GM19238 (cell line): ENCODE measurements at regions not wholly inside any gene's neighbourhood (a gene's known extent, or its start where the extent isn't known, plus 50 kb on each side); places are given as distances from the start of the nearest gene placed in this dataset.

Experiments used
- DNase-seq: peaks from one replicate; pipeline ENCODE4 v3.0.0; 2011; ENCODE audit warnings: low spot score; ENCODE audit not compliant: insufficient read length

DNA sequence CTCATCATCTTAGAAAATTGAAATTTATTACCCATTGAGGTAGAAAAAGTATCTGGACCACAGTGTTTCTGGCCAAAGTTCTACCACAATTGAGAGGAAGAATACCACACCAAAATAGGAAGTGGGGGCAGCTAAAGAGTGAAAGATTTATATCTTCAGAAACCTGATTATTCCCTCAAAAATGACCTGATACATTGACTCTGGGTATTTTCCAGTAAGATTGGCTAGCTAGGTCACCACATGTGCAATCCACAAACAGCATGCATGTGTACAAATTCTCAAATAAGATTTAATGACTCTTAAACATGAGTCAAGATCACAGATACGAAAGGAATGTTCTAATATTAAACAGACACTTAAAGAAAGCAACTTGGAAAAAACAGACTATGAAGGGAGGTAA, 1516.2 kb upstream of the PCDH20 start:
- no peak for DNase-seq

DNA sequence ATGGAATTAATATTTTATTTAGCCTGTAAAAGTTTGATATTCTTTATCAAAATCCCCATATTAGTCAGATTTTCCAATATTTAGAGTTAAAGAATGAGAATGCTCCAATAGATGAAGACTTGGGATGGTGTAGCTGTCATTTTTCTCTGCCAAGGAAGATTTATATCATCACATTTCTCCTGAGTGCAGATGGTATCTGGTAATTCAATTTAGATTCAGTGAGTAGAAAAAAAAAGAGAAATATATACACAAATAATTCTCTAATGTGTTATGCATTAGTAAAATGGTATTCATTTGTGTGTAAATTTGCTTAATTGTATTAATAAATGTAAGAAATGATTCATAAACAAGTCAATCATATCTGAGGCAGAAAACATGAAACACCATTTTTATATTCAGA, 1508.7 kb upstream of the PCDH20 start:
- DNase-seq = no peak

DNA sequence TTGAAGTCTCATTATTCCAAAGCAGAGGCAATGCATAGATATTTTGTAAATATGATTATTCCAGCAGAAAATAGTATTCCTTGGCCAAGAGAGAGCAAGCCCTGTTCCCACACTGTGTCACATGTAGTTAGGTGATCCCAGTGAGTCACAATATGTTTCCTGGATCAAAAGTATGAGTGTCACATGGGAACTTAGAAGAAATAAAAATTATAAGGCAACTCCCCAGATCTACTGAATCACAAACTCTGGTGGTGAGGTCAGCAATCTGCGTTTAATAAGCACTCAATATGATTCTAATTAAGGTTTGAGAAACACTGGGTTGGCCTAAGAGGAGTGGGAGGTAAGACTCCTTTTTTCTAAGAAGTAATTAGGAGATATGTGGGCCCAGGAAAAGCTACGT, 1504.5 kb upstream of the PCDH20 start:
- DNase-seq = no peak

DNA sequence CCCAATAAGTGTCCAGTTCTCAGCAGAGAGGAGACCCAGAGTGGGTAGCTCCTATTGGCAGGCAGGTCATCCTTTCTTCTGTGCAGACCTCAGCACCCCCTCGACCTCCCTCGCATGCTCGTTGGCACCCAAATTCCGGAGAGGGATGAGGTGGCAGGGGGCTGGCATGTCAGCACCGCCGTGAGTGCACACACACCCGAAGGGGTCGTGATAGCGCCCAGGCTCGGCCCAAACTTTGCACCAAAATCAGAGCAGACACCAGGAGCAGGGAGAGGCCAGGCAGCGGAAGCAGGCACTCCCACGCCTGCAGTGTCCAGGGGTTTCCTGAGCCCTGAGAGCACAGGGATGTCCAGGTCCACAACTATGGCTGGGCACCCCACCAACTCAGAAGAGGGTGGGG, 1503.8 kb upstream of the PCDH20 start:
- DNase-seq = no peak

DNA sequence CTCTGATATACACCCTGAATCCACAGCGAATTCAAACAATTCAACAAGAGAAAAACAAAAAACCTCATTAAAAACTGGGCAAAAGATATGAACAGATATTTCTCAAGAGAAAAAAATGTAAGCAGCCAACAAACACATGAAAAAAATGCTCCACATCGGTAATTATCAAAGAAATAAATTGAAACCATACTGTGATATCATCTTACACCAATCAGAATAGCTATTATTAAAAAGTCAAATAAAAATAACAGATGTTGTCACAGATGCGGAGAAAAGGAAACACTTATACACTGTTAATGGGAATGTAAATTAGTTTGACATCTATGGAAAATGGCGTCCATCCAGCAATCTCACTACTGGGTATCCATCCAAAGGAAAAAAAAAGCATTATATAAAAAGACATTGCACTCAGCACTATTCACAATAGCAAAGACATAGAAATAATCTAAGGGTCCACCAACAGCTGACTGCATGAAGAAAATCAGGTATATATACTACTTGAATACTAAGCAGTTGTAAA, 1495.0 kb upstream of the PCDH20 start:
- DNase-seq = no peak

DNA sequence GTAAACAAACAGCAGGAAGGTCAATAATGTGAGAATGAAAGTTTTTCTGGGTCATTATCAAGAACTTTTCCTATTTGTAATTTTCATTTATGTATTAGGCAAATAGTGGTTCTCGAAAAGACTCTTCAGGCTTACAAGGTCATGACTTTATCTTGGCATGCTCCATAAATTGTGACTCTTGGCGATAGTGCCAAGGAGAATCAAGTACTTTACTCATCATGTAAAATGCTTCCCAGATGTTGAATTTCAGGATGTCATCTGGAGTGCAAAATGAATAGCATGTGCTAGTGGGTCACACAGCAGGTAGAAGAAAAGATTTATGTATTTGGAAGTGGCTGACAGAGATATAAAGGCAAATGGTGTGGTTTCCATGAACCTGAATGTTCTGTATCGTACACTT, 1492.7 kb upstream of the PCDH20 start:
- no peak for DNase-seq

DNA sequence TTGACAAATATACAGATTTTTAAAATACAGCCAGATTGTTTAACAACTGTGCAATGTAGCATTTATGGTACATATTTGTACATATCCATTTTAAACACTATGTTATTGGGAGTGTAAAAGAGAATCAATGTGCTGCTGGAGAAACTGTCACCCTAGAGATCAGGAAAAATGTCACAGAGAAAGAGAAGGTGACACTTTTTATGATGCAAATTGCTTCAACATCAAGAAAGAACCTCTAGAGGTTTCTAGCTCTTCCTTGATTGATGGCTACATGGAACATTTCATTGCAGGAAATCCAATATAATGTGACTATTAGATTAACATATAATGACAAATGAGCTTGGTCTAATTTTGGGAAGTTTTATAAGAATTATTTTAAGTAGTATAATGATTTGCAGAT, 1491.2 kb upstream of the PCDH20 start:
- no peak for DNase-seq

DNA sequence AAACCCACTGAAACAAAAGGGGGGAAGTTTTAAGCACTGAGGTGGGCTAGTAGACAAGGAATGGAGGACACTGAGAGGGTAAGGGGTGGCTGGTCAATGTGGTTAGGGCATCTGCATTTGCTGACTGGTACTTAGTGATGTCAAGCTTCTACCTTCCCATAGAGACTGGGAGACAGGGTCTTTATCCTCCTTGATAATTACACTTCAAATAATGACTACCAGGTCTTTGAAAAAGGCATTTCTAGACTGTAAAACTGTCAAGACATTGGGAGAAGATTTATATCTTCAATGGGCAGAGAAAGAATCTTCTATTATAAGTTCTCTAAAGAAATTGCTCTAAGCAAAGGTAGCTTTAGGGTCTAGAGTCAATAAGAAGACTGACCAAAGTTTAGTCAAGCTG, 1490.8 kb upstream of the PCDH20 start:
- no peak for DNase-seq

DNA sequence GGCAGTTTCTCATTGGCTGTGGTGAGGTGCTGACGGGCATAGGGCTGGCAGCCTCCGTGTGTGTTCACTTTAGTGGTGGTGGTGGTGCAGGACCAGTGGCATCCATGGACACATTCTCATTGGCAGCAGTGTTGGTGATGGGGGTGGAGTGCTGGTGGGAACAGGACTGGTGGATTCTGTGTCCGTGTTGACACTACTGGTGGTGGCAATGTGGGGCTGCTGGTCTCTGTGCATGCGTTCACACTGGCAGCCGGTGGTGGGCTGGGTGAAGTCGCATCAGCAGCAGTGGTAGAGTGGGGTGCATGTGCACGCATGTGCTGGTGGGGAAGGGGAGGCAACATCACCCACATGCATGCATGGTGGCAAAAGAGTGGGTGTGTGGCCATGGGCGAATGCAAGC, 1471.4 kb upstream of the PCDH20 start:
- no peak for DNase-seq

DNA sequence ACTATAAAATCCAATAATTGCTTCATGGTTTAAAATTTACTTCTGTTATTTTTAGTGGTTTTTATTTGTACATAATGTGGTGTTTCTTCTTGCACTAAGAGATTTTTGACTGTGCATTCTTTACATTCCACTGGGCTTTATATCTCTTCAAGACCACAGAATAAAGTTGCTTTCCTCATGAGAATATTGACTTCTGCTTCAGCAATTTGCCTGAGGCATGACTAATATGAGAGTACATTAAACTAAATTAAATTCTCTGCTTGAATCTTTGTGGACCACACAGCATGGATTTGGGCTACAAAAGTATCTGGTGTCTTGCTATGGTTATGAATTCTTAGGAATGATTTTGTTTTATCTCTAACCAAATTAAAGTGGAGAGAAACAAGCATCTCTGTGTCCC, 1463.4 kb upstream of the PCDH20 start:
- DNase-seq = no peak

DNA sequence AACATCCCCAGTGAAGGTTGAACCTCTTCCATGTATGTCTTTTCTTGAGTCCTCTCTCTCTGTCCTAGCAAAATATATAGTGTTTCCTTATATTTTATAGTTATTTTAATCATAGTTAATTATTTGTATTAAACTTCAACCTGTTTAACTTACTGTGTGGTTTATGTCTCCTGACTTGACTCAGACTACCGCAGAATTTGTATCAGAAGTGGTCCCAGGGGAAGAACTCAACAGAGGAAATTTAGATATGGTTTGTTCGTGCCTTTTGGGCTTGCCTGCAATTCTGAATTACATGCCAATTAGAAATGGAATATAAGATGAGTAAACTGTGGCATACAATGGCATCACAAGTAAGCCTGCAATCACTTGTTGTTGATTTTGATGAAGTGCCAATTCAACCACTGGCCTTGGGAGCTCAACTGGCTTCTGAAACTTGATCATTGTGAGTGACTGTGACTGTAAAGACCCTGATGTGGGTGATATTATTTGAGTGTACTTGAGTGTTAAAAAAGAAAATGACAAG, 1459.5 kb upstream of the PCDH20 start:
- DNase-seq = no peak

DNA sequence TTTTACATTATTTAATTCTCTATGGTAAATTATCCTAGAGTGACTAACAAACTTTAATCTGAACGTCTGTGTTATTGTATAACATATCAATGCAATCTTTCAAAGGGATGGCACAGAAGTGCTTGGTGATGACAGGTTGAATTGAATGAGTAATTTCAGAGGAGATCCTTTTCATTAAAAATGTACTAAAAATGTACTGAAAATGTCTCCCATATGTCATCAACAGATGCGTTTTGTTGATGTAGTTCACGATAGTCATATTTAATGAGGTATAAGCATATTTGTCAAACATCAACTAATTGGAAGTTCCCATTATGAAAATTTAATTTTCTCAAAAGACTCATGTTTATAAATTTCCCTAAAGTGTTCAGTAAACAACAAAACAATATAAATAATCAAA, 1434.7 kb upstream of the PCDH20 start:
- no peak for DNase-seq

DNA sequence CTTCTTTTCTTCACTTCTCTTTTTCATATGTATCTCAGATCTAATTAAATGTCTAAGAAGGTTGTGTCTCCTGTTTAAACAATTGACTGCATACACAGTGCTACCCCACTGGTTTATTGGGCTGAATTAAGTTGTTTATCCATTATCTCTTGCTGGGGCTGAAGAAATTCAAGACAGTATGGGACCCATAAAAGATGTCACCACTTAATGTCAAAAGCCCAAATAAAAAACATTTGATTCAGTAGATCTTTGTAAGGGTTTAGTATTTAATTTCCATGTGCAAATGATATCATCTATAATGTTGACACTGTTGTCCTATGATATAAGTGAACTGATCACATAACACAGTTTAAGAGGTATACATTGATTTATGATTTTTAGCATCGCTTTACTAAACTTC, 1431.9 kb upstream of the PCDH20 start:
- DNase-seq = no peak

DNA sequence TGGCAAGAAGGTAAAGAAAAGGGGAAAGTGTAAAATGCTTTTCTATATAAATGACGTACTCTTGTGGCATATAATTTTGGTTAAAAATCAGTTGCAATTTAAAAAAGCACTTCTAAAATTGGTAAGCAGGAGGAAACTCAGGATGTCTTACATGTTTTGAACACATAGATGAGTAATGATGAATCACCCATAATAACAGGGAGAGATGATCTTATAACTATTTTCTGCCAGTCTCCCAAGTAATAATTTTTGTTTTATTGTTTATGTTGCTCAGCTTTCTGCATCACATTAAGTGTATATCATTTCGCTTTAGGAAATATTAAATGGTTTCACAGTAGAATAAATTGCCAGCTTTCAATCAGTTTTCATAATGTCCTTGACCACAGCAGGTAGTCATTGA, 1430.7 kb upstream of the PCDH20 start:
- DNase-seq = no peak

DNA sequence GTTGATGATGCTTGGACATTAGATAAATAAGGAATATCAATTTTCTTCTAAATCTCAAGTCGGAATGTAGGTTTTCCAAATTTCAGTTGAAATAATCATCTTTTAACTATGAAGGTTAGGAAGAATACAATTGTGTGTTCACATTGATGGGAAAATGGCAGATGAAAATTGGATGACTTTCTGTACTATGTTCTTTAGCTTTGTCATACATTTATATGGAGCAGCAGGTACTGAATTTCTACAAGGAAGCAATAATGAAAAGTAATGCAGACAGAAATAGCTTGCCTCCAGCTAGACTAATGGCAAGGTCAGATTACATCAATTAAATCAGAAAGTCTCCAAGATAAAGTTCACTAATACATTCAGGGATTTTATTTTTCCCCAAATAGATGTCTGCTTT, 1423.7 kb upstream of the PCDH20 start:
- DNase-seq = no peak

DNA sequence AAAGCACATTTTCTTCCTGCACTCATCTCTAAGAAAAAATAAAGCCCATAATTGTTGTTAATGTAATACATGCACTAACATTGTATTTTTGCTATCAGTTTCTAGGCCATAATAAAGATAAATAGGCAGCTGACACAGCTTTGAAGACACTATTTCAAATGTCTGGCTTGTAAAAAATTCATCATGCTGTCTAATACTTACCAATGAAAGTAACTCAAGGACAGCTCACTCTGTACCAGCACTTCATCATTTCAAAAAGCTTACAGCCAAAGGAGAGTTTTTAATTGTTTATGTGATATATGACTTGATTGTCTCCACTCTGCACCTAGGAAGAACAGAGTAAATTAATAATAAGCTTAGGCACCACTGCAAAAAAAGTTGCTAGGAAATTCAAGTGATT, 1423.3 kb upstream of the PCDH20 start:
- no peak for DNase-seq

DNA sequence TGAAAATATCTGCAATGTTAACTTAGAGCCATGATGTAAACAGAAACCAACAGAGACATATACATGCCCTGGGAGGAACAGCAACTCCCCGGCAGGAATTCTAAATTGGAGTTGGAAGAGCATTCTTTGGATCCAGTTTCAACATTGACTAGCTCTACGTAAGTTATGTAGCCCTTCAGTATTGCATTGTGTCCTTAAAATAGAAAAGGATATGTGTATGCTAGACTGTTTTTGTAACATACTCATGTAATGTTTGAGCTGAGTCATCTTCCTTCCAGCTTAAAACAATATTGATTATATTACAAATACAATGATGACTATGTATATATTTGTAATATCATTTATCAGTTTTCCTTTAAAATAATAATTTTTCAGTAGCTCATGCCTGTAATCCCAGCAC, 1422.2 kb upstream of the PCDH20 start:
- no peak for DNase-seq

DNA sequence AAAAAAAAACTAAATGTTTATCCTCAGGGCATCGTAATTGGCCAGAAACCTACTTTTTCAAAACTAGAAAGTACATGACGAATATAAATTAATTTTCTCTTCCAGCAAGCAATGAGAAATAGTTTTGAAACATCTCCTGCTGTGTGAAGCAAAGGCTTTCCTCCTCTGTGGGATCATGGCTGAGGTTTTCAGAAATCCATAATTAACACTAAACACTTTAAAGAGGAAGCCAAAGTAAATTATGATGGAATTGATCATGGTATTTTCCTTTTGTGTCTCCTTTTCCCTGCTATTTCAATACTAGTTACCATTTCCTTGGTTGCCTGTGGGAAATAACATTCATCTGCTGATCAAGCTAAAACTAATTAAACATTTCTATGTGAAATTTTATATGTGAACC, 1413.8 kb upstream of the PCDH20 start:
- DNase-seq = no peak

DNA sequence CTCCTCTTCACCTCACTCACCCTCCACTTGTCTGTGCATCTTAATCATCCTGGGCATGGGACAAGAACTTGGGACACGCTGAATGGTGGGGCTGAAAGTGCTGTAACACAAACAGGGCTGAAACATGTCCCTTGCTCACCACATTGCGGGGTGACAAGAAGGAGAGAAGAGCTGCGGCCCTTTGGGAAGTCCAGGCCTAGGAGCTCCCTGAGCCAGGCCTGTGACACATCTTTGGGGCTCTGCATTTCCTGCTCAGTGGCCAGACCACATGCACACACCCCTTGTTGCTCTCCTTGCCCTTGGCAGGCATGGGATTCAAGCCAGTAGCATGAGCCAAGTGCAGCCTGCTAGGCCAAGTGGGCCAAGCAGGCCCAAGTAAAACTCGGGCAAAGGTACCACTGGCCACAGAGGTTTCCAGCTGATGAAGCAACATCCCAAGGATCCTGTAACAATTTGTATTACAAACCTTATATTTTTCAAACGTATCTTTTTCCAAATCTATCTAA, 1384.3 kb upstream of the PCDH20 start:
- no peak for DNase-seq

DNA sequence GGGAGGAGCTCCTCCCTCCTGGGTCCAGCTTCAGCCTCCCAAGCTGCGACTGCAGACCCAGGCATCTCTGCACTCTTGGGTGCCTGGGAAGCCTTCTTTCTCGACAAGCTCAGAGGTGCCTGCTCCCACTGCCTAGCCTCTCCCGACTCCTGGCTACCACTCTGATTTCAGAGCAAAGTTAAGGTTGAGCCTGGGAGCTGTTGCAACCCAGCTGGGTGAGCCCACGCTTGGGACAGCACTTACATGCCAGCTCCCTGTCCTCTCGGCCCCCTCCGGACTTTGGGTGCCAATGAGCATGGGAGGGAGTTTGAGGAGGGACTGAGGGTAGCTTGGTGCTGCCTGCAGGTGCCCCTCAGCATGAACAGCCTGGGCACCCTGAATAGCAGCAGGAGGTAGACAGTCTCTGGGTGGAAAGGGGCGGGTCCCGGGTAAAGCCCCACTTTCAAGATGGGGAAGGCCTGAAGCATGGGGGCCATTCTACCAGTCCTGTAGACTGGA, 1383.4 kb upstream of the PCDH20 start:
- DNase-seq = no peak

DNA sequence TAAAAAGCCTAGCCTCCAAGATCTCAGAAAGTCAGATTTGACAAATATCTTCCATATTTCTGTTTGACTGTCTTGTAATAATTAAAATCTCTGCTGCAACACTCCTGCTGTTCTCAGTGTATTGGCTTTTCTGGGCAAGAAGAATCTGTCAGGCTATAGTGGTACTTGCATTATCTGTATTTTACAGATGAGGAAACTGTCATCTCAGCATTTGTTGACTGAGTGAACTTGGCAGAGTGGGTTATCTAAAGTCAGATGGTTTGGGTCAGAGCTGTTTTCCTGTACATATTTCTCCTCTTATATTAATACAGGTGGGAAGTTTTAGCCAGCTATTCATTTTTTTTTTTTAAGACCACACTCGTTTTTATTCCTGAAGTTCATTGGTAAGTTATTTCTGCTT, 1378.2 kb upstream of the PCDH20 start:
- DNase-seq = no peak

DNA sequence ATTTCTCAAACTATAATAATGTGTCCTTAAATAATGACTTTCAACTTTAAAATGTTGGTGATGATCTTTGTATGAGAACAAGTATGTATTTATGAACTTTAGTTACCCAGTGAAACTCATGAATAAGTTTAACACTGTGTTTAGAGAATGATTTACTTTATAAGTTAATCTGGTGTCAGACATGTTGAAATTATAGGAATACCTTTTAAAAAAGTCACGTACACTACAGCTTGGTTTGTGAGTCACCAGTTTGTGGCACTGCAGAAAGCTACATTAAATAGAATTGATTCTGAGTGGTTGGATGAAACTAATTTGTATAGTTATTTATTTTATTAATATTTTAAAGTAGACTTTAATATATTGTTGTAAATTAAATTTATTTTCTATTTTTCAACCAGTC, 1366.2 kb upstream of the PCDH20 start:
- DNase-seq = no peak

DNA sequence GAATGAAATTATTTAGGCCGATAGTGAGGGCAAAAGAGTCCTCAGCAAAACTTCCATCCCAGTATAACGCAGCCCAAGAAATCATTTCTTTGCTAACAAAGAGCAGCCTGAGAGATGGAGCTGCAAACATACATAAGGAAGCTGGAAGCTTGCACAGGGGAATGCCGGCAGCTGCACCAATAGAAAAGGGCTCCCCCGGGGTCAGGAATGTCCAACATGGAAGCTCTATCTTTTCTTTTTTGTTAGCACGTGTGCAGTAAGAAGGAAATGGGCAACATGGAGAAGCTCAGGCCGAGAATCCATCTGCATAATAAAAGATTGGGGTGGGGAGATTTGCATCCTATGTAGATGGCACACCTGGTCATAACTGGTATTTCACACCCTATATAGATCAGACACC, 1363.5 kb upstream of the PCDH20 start:
- DNase-seq = no peak

DNA sequence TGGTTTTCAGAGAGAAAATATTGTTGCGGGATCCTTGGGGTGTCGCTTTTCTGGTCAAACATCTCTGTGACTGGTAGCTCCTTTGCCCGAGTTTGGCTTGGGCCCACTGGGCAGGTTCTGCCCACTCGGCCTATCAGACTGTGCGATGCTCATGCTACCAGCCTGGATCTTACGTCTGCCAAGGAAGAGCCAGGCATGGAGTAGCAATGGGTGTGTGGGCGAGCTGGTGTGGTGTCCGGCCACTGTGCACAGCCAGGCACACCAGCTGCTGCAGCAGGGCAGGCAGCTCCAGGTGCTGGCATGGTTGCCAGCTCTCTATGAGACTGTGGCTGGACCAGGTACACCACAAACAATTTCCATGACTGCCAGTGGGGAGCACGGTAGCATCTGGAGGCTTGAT, 1351.8 kb upstream of the PCDH20 start:
- DNase-seq = no peak
